GM23248 (cell line): ENCODE measurements at regions not wholly inside any gene's neighbourhood (a gene's known extent, or its start where the extent isn't known, plus 50 kb on each side); places are given as distances from the start of the nearest gene placed in this dataset.

Experiments
- DNase-seq: peaks from one replicate; pipeline ENCODE4 v3.0.0-alpha.2; 2015
- H2AFZ ChIP-seq: fragments of 200-600 bp; sonication (generic); 2 replicates; pipeline ENCODE4 v1.6.1; 2016; ENCODE audit warnings: antibody characterized with exemption
- H3F3A ChIP-seq: fragments of 200-600 bp; sonication (generic); 2 replicates; pipeline ENCODE4 v1.6.1; 2016; ENCODE audit warnings: mild to moderate bottlenecking, antibody characterized with exemption, mixed run types; ENCODE audit not compliant: insufficient read depth
- H3K27ac ChIP-seq: fragments of 200-600 bp; sonication (generic); 2 replicates; pipeline ENCODE4 v1.5.1; 2016; ENCODE audit warnings: mild to moderate bottlenecking
- H3K27me3 ChIP-seq: fragments of 200-600 bp; sonication (generic); replicated peaks from 2 replicates; pipeline ENCODE4 v1.6.1; 2016; ENCODE audit warnings: mild to moderate bottlenecking; ENCODE audit not compliant: insufficient read depth
- H3K36me3 ChIP-seq: fragments of 200-600 bp; sonication (generic); 2 replicates; pipeline ENCODE4 v1.6.1; 2016; ENCODE audit warnings: low read depth, mild to moderate bottlenecking
- H3K4me1 ChIP-seq: fragments of 200-600 bp; sonication (generic); 2 replicates; pipeline ENCODE4 v1.6.1; 2016; ENCODE audit warnings: mild to moderate bottlenecking; ENCODE audit not compliant: insufficient read depth
- H3K4me2 ChIP-seq: fragments of 200-600 bp; sonication (generic); one replicate; pipeline ENCODE4 v1.6.1; 2016; ENCODE audit warnings: mild to moderate bottlenecking; ENCODE audit not compliant: unreplicated experiment
- H3K4me3 ChIP-seq: fragments of 200-600 bp; sonication (generic); 2 replicates; pipeline ENCODE4 v1.5.1; 2016; ENCODE audit warnings: mild to moderate bottlenecking
- H3K79me2 ChIP-seq: fragments of 200-600 bp; sonication (generic); 2 replicates; pipeline ENCODE4 v1.6.1; 2016; ENCODE audit warnings: mild to moderate bottlenecking; ENCODE audit not compliant: insufficient read depth
- H3K9ac ChIP-seq: fragments of 200-600 bp; sonication (generic); 2 replicates; pipeline ENCODE4 v1.6.1; 2016; ENCODE audit warnings: mild to moderate bottlenecking
- H3K9me2 ChIP-seq: fragments of 200-600 bp; sonication (generic); 2 replicates; pipeline ENCODE4 v1.6.1; 2016; ENCODE audit warnings: mixed run types, mild to moderate bottlenecking, moderate library complexity; ENCODE audit not compliant: insufficient read depth
- H3K9me3 ChIP-seq: fragments of 200-600 bp; sonication (generic); one replicate; pipeline ENCODE4 v1.6.1; 2017; ENCODE audit warnings: low read depth
- H4K20me1 ChIP-seq: fragments of 200-600 bp; sonication (generic); 2 replicates; pipeline ENCODE4 v1.6.0; 2016; ENCODE audit not compliant: insufficient read depth
- EZH2 ChIP-seq: fragments of 200-600 bp; sonication (generic); IDR thresholded peaks from 2 replicates; pipeline ENCODE4 v1.6.1; 2018; ENCODE audit warnings: antibody characterized with exemption, mild to moderate bottlenecking; ENCODE audit not compliant: insufficient read depth, poor library complexity, severe bottlenecking
- EZH2phosphoT487 ChIP-seq: fragments of 200-600 bp; sonication (generic); IDR thresholded peaks from 2 replicates; pipeline ENCODE4 v1.6.1; 2018; ENCODE audit warnings: antibody characterized with exemption, moderate library complexity, mild to moderate bottlenecking, low read depth; ENCODE audit not compliant: insufficient read depth
- WGBS, 2 experiments: methylation state at CpG; one replicate each; pipeline ENCODE4 v1.1.6; 2015 to 2017; ENCODE audit warnings: low lambda C conversion rate in 2 of 2, low coverage in 1 of 2; ENCODE audit errors: missing lambda C conversion rate in 2 of 2; 5-methylcytosine and 5-hydroxymethylcytosine counted together
- in situ Hi-C: fragments of 300-500 bp; cut with MboI; formaldehyde crosslinking; loops from 2 replicates; pipeline ENCODE4 v1.15.0; 2020

DNA sequence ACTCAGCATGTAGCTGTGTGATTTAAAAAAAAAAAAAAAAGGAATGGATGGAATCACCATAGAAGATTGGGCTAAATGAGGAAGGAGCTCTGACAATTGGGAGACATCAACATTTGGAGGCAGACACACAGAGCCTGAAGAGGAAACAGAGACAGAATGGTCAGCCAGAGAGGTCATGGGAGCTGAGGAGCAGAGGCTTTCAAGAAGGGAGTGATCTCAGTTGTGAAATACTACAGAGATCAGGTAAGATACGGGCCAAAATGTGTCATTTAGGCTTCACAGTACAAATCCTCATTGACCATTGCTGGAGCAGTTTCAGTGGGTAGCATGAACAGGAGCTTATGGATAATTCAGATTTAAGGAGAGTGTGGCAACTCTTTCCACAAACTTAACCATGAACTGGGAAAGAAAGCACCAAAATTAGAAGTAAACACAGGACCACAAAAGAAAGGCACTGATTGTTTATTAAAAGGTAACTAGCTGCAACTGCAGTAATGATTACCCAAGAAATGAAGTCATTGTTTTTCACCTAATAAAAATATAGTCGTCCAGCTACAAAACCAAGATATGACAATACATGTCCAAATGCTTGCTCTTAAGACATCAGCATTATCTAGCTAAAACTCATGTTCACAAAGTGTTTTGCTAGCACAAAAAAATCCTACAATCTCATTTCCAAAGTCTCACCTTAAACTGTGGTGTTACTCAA lies 203.2 kb downstream of the DHX15 start:
- H4K20me1 ChIP-seq, result no peaks in the 10 kb centered on the region
- no peak for DNase-seq
- no peaks in the 10 kb centered on the region for H3K27me3 ChIP-seq
- H3K4me3 ChIP-seq, result no peak overlapping the region
- H2AFZ ChIP-seq, result no peak overlapping the region
- H3F3A ChIP-seq, result no peaks in the 10 kb centered on the region
- in situ Hi-C loops, result no loop called here
- H3K4me1 ChIP-seq, result no peaks in the 10 kb centered on the region
- no peak for TF ChIP-seq EZH2
- no peak for TF ChIP-seq EZH2phosphoT487
- no peaks in the 10 kb centered on the region for H3K9me2 ChIP-seq
- H3K9ac ChIP-seq, result no peak overlapping the region
- H3K4me2 ChIP-seq, result no peak overlapping the region
- no peaks in the 10 kb centered on the region for H3K9me3 ChIP-seq
- H3K79me2 ChIP-seq, result no peaks in the 10 kb centered on the region
- 25 to 32% methylated on average over 2 of the region's 2 CpGs for WGBS, 2 experiments
- no peaks in the 10 kb centered on the region for H3K36me3 ChIP-seq
- H3K27ac ChIP-seq, result no peak overlapping the region

GRCh38 chr4:24373704-24374103 lies 210.7 kb downstream of the DHX15 start:
- 15 to 19% methylated on average over 2 of the region's 2 CpGs for WGBS, 2 experiments
- no peaks in the 10 kb centered on the region for H3K4me1 ChIP-seq
- no peak overlapping the region for H3K27ac ChIP-seq
- no peak for DNase-seq
- no peaks in the 10 kb centered on the region for H3F3A ChIP-seq
- in situ Hi-C loops, result no loop called here
- H3K79me2 ChIP-seq, result no peaks in the 10 kb centered on the region
- no peak overlapping the region for H3K4me2 ChIP-seq
- H3K9me2 ChIP-seq, result no peaks in the 10 kb centered on the region
- no peaks in the 10 kb centered on the region for H3K9me3 ChIP-seq
- no peaks in the 10 kb centered on the region for H4K20me1 ChIP-seq
- no peaks in the 10 kb centered on the region for H3K27me3 ChIP-seq
- TF ChIP-seq EZH2phosphoT487 (no peak), EZH2 (no peak)
- H3K9ac ChIP-seq, result no peak overlapping the region
- no peak overlapping the region for H3K4me3 ChIP-seq
- H3K36me3 ChIP-seq, result no peaks in the 10 kb centered on the region
- H2AFZ ChIP-seq, result no peak overlapping the region

- no peaks in the 10 kb centered on the region for H3K79me2 ChIP-seq
- H3F3A ChIP-seq, result no peaks in the 10 kb centered on the region
- no peak overlapping the region for H2AFZ ChIP-seq
- H3K27me3 ChIP-seq, result no peaks in the 10 kb centered on the region
- H4K20me1 ChIP-seq, result no peaks in the 10 kb centered on the region
- in situ Hi-C loops, result no loop called here
- H3K36me3 ChIP-seq, result no peaks in the 10 kb centered on the region
- WGBS, 2 experiments, result 50 to 54% methylated on average over 9 of the region's 9 CpGs
- H3K9me3 ChIP-seq, result no peaks in the 10 kb centered on the region
- no peak overlapping the region for H3K4me2 ChIP-seq
- H3K27ac ChIP-seq, result no peak overlapping the region
- no peaks in the 10 kb centered on the region for H3K9me2 ChIP-seq
- no peak for TF ChIP-seq EZH2phosphoT487
- no peak for TF ChIP-seq EZH2
- H3K4me3 ChIP-seq, result no peak overlapping the region
- no peaks in the 10 kb centered on the region for H3K4me1 ChIP-seq
- no peak for DNase-seq
- H3K9ac ChIP-seq, result no peak overlapping the region
Measured at GRCh38 chr4:24372881-24373280, 211.5 kb downstream of the DHX15 start.

DNA sequence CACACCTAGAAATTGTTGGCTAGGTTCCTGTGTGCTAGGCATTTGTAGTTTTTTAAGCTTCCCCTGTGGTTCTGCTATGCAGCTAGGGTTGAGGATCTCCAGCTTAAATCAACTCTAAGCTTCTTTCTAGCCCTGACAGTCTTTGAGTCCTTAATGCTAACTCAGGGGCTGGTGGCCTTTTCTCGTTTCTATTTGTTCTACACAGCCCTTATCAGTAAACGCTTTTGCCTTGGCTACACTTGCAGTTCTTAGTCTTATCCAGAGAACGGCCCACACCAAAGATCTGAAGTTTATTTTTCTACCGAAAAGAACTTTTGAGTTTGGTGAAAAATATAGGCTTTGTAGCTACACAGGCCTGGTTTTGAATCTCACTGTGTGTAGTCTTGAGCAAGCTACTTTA lies 212.0 kb downstream of the DHX15 start:
- H3K79me2 ChIP-seq, result no peaks in the 10 kb centered on the region
- H3K9me2 ChIP-seq, result no peaks in the 10 kb centered on the region
- no peak overlapping the region for H3K4me2 ChIP-seq
- in situ Hi-C loops, result no loop called here
- no peak for DNase-seq
- no peak overlapping the region for H3K27ac ChIP-seq
- no peaks in the 10 kb centered on the region for H3K9me3 ChIP-seq
- no peaks in the 10 kb centered on the region for H3K27me3 ChIP-seq
- H3K36me3 ChIP-seq, result no peaks in the 10 kb centered on the region
- TF ChIP-seq EZH2, result no peak
- H4K20me1 ChIP-seq, result no peaks in the 10 kb centered on the region
- no peak overlapping the region for H3K9ac ChIP-seq
- no peak overlapping the region for H3K4me3 ChIP-seq
- WGBS, 2 experiments, result 41 to 58% methylated on average over 4 of the region's 4 CpGs
- H2AFZ ChIP-seq, result no peak overlapping the region
- H3K4me1 ChIP-seq, result no peaks in the 10 kb centered on the region
- H3F3A ChIP-seq, result no peaks in the 10 kb centered on the region

DNA sequence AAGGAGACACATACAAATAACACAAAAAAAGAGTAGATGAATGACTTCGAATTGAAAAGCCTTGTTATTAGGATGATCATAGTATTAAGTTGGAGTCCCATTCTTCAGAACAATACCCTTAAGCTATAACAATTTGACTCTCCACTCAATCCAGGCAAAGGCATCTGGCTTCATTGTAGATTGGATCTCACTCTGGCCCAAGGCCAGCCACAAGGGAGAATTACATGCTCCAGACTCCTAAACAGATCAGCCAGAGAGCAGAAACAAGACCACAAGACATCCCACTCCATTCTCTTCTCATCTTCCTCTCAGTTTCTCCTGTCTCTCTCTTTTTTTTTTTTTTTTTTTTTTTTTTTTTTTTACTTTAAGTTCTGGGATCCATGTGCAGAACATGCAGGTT lies 213.9 kb downstream of the DHX15 start:
- Histone ChIP-seq H3K9me3 (no peaks in the 10 kb centered on the region), H3K9me2 (no peaks in the 10 kb centered on the region), H3F3A (no peaks in the 10 kb centered on the region), H3K27me3 (no peaks in the 10 kb centered on the region), H3K9ac (no peak overlapping the region), H3K4me1 (no peaks in the 10 kb centered on the region), H3K79me2 (no peaks in the 10 kb centered on the region), H3K27ac (no peak overlapping the region), H4K20me1 (no peaks in the 10 kb centered on the region), H3K4me2 (no peak overlapping the region), H3K36me3 (no peaks in the 10 kb centered on the region), H3K4me3 (no peak overlapping the region), H2AFZ (no peak overlapping the region)
- no peak for DNase-seq
- 0% methylated on average over 1 of the region's 1 CpG for WGBS, 2 experiments
- TF ChIP-seq EZH2phosphoT487 (no peak), EZH2 (no peak)
- in situ Hi-C loops, result no loop called here
